Bronchial epithelial cell (primary cell): ENCODE measurements at regions not wholly inside any gene's neighbourhood (a gene's known extent, or its start where the extent isn't known, plus 50 kb on each side); places are given as distances from the start of the nearest gene placed in this dataset.

Source experiments
- DNase-seq: peaks from one replicate; pipeline ENCODE4 v3.0.0-alpha.2; 2010; ENCODE audit warnings: low read depth
- FAIRE-seq: peaks from 2 replicates; lab custom pipeline; 2011; peaks lifted over from hg19 to GRCh38; lab: Jason Lieb, UNC
- H3K27me3 ChIP-seq: 2 replicates; pipeline ENCODE4 v1.5.1; 2011; ENCODE audit warnings: low read length; ENCODE audit not compliant: control insufficient read depth, insufficient read depth
- H3K36me3 ChIP-seq: 2 replicates; pipeline ENCODE4 v1.5.1; 2011; ENCODE audit warnings: low read length; ENCODE audit not compliant: control insufficient read depth, insufficient read depth
- H3K4me3 ChIP-seq: 2 replicates; pipeline ENCODE4 v1.5.1; 2011; ENCODE audit warnings: mild to moderate bottlenecking, low read depth, low read length, control low read depth
- CTCF ChIP-seq: IDR thresholded peaks from 2 replicates; pipeline ENCODE4 v1.5.1; 2011; ENCODE audit warnings: mild to moderate bottlenecking, moderate library complexity, low read length, control low read depth, inconsistent platforms; ENCODE audit not compliant: insufficient read depth, severe bottlenecking

GRCh38 chr1:36693603-36694002 lies 210.9 kb upstream of the CSF3R start:
- DNase-seq = no peak
- no peak overlapping the region for H3K4me3 ChIP-seq
- no peak for TF ChIP-seq CTCF
- peak; percentile 36 for FAIRE-seq
- no peaks in the 10 kb centered on the region for H3K36me3 ChIP-seq
- H3K27me3 ChIP-seq = no peaks in the 10 kb centered on the region

GRCh38 chr1:36693161-36693525 lies 210.4 kb upstream of the CSF3R start:
- Histone ChIP-seq H3K4me3 (no peak overlapping the region), H3K27me3 (no peaks in the 10 kb centered on the region), H3K36me3 (no peaks in the 10 kb centered on the region)
- no peak for DNase-seq
- no peak for FAIRE-seq
- TF ChIP-seq CTCF = no peak

GRCh38 chr1:36692465-36693160 lies 209.9 kb upstream of the CSF3R start:
- no peaks in the 10 kb centered on the region for H3K36me3 ChIP-seq
- no peak for TF ChIP-seq CTCF
- H3K27me3 ChIP-seq = no peaks in the 10 kb centered on the region
- FAIRE-seq = no peak
- no peak overlapping the region for H3K4me3 ChIP-seq
- DNase-seq = no peak

GRCh38 chr1:36691374-36691773 lies 208.7 kb upstream of the CSF3R start:
- peak; percentile 7 for FAIRE-seq
- Histone ChIP-seq H3K4me3 (no peak overlapping the region), H3K27me3 (no peaks in the 10 kb centered on the region), H3K36me3 (no peaks in the 10 kb centered on the region)
- DNase-seq = peak; percentile 52
- no peak for TF ChIP-seq CTCF

- no peak for TF ChIP-seq CTCF
- no peaks in the 10 kb centered on the region for H3K36me3 ChIP-seq
- no peak overlapping the region for H3K4me3 ChIP-seq
- H3K27me3 ChIP-seq = no peaks in the 10 kb centered on the region
- DNase-seq (no peak), FAIRE-seq (no peak)
Observed at GRCh38 chr1:36689992-36690391, 207.3 kb upstream of the CSF3R start.

GRCh38 chr1:36687312-36687711 lies 204.6 kb upstream of the CSF3R start:
- no peak for FAIRE-seq
- Histone ChIP-seq H3K4me3 (no peak overlapping the region), H3K27me3 (no peaks in the 10 kb centered on the region), H3K36me3 (no peaks in the 10 kb centered on the region)
- no peak for TF ChIP-seq CTCF
- DNase-seq = no peak
